ENCODE measurements at regions not wholly inside any gene's neighbourhood (a gene's known extent, or its start where the extent isn't known, plus 50 kb on each side); places are given as distances from the start of the nearest gene placed in this dataset.

DNA sequence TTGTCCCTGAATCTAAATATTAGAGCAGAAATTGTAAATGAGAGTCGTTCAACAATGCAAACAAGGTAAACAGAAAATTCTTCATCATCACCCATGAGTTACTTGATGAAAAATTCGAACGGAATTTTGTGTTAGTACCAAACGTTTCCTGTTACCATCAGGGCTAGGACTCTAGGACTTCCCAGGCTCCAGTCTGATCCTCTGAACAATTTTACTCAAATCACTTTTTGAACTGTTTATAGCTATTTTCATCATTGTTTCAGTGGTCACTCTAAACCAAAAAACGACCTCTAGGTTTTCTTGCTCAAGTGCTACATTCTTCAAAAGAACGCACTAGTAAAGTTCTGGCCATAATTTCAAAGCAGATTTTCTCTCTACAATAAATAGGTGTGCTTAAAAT, 273.3 kb downstream of the MREG start (continued):
- TF ChIP-seq, protein P1, sequence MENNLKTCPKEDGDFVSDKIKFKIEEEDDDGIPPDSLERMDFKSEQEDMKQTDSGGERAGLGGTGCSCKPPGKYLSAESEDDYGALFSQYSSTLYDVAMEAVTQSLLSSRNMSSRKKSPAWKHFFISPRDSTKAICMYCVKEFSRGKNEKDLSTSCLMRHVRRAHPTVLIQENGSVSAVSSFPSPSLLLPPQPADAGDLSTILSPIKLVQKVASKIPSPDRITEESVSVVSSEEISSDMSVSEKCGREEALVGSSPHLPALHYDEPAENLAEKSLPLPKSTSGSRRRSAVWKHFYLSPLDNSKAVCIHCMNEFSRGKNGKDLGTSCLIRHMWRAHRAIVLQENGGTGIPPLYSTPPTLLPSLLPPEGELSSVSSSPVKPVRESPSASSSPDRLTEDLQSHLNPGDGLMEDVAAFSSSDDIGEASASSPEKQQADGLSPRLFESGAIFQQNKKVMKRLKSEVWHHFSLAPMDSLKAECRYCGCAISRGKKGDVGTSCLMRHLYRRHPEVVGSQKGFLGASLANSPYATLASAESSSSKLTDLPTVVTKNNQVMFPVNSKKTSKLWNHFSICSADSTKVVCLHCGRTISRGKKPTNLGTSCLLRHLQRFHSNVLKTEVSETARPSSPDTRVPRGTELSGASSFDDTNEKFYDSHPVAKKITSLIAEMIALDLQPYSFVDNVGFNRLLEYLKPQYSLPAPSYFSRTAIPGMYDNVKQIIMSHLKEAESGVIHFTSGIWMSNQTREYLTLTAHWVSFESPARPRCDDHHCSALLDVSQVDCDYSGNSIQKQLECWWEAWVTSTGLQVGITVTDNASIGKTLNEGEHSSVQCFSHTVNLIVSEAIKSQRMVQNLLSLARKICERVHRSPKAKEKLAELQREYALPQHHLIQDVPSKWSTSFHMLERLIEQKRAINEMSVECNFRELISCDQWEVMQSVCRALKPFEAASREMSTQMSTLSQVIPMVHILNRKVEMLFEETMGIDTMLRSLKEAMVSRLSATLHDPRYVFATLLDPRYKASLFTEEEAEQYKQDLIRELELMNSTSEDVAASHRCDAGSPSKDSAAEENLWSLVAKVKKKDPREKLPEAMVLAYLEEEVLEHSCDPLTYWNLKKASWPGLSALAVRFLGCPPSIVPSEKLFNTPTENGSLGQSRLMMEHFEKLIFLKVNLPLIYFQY (CRISPR knock-in tag; IDR thresholded peaks at IDR 0.05; ENCODE audit: borderline replicate concordance), result no peak
- no peak for TF ChIP-seq MLLT10 (CRISPR knock-in tag; IDR thresholded peaks at IDR 0.05)
- no peak for TF ChIP-seq HMG20A (CRISPR knock-in tag; IDR thresholded peaks at IDR 0.05; ENCODE audit: borderline replicate concordance)
- TF ChIP-seq, protein P2, sequence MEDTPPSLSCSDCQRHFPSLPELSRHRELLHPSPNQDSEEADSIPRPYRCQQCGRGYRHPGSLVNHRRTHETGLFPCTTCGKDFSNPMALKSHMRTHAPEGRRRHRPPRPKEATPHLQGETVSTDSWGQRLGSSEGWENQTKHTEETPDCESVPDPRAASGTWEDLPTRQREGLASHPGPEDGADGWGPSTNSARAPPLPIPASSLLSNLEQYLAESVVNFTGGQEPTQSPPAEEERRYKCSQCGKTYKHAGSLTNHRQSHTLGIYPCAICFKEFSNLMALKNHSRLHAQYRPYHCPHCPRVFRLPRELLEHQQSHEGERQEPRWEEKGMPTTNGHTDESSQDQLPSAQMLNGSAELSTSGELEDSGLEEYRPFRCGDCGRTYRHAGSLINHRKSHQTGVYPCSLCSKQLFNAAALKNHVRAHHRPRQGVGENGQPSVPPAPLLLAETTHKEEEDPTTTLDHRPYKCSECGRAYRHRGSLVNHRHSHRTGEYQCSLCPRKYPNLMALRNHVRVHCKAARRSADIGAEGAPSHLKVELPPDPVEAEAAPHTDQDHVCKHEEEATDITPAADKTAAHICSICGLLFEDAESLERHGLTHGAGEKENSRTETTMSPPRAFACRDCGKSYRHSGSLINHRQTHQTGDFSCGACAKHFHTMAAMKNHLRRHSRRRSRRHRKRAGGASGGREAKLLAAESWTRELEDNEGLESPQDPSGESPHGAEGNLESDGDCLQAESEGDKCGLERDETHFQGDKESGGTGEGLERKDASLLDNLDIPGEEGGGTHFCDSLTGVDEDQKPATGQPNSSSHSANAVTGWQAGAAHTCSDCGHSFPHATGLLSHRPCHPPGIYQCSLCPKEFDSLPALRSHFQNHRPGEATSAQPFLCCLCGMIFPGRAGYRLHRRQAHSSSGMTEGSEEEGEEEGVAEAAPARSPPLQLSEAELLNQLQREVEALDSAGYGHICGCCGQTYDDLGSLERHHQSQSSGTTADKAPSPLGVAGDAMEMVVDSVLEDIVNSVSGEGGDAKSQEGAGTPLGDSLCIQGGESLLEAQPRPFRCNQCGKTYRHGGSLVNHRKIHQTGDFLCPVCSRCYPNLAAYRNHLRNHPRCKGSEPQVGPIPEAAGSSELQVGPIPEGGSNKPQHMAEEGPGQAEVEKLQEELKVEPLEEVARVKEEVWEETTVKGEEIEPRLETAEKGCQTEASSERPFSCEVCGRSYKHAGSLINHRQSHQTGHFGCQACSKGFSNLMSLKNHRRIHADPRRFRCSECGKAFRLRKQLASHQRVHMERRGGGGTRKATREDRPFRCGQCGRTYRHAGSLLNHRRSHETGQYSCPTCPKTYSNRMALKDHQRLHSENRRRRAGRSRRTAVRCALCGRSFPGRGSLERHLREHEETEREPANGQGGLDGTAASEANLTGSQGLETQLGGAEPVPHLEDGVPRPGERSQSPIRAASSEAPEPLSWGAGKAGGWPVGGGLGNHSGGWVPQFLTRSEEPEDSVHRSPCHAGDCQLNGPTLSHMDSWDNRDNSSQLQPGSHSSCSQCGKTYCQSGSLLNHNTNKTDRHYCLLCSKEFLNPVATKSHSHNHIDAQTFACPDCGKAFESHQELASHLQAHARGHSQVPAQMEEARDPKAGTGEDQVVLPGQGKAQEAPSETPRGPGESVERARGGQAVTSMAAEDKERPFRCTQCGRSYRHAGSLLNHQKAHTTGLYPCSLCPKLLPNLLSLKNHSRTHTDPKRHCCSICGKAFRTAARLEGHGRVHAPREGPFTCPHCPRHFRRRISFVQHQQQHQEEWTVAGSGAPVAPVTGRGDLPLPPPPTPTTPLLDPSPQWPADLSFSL (CRISPR knock-in tag; IDR thresholded peaks at IDR 0.05), result no peak
- TF ChIP-seq ARID4A (CRISPR knock-in tag; IDR thresholded peaks at IDR 0.05; ENCODE audit: borderline replicate concordance), result no peak
- no peak for TF ChIP-seq DNMT1 (CRISPR knock-in tag; IDR thresholded peaks at IDR 0.05)

Data from HepG2 (cell line).